ENCODE measurements at regions not wholly inside any gene's neighbourhood (a gene's known extent, or its start where the extent isn't known, plus 50 kb on each side); places are given as distances from the start of the nearest gene placed in this dataset.
A peak's percentile ranks its signal among the peaks of the same experiment; 100 is the strongest.

DNA sequence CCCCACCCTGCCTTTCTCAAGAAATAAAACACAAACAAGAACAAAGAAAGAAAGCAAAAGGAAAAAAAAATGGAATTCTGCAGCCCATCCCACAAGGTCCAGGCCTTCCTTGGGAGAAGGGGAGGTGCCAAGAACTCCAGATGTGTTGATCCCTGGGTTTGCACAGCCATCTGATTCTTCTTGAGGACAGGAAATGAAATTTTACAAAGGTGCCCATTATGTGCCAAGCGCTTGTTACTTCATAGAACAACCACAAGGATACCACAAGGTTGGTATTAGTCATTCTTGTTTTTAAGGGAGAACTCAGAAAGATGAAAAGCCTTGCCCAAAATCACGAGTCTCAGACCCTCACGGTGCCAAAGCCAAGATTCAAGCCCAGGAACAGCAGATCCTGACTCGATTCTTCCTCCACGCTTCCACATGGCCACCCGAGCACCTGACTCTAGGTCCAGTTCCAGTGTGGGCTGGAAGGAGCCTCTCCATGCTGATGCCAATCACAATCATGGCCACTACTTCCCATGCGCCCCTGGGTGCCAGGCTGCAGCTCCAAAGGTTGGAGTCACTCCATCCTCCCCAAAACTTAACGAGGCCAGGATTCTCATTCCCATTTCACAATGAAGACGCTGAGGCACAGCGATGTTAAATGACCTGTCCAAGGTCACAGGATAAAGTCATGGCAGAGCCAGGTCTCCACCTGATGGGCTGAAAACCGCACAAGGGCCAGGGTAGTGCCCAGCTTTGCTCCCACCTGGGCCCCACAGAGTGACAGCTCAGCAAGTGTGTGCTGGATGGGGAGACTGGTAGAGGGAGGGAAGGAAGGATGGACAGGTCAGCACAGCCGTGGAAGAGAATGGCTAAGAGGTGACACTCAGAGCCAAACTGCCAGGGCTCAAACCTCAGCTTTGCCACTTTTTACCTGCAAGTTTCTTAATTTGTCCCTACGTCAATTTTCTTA, 66.7 kb upstream of the TOP1 start:
- Histone ChIP-seq H3K4me1 (ENCODE audit: low read depth, poor library complexity, severe bottlenecking) (no peaks in the 10 kb centered on the region), H3K9ac (no peak overlapping the region), H3K27ac (no peak overlapping the region), H2AFZ (ENCODE audit: low read depth) (no peak overlapping the region), H3K27me3 (ENCODE audit: insufficient read depth, low read depth) (no peaks in the 10 kb centered on the region), H3K36me3 (ENCODE audit: insufficient read depth) (no peaks in the 10 kb centered on the region), H3K4me3 (IDR thresholded peaks at IDR 0.05; ENCODE audit: insufficient read depth, low read depth, low read length) (no peak overlapping the region), H4K20me1 (ENCODE audit: insufficient read depth) (no peaks in the 10 kb centered on the region), H3K4me2 (no peak overlapping the region), H3K79me2 (ENCODE audit: insufficient read depth, low read depth) (no peaks in the 10 kb centered on the region)
- no peak for TF ChIP-seq CTCF (conservative IDR thresholded peaks at IDR 0.05; ENCODE audit: low read depth, low read length)

DNA sequence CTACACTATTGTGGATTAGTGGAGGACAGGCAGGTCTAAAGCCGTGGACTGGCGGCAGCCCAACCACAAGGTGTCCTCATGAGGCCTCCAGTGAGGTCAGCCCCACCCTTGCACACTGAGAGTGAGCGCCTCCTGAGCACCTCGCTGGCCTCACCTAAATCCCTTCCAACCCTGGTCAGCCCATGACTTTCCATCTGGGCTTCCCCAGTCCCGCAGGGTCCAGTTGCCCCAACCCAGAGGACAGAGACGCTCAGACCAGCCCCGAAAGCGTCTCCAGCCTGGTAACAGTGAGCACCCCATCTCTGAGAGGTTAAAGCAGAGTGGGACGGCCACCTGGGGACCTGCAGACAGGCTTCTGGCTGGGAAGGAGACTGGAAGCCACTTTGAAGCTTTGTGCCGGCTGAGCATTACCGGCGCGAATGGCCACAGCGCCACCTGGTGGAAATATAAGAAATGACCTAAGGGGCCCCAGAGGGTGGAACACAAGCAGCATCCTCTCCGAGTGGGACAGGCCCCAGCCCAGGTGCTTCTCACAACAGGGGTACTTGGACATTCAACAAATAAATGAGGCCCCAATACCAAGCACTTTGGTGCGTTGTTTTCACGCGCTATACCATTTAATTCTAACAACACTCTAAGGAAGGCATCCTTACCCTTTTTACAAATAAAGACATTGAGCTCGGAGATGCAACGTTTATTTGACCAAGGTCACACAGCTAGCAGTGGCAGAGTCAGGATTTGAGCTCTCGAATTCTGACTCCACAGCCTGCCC, 65.7 kb upstream of the TOP1 start:
- Histone ChIP-seq H3K27me3 (ENCODE audit: insufficient read depth, low read depth) (no peaks in the 10 kb centered on the region), H3K79me2 (ENCODE audit: insufficient read depth, low read depth) (no peaks in the 10 kb centered on the region), H4K20me1 (ENCODE audit: insufficient read depth) (no peaks in the 10 kb centered on the region), H3K4me3 (IDR thresholded peaks at IDR 0.05; ENCODE audit: insufficient read depth, low read depth, low read length) (no peak overlapping the region), H3K4me2 (no peak overlapping the region), H3K9ac (no peak overlapping the region), H3K4me1 (ENCODE audit: low read depth, poor library complexity, severe bottlenecking) (no peaks in the 10 kb centered on the region), H3K27ac (no peak overlapping the region), H3K36me3 (ENCODE audit: insufficient read depth) (no peaks in the 10 kb centered on the region), H2AFZ (ENCODE audit: low read depth) (peak overlapping the region; percentile 60; the same call in 1 of the 2 replicates)
- TF ChIP-seq CTCF (conservative IDR thresholded peaks at IDR 0.05; ENCODE audit: low read depth, low read length), result peak; percentile 96

DNA sequence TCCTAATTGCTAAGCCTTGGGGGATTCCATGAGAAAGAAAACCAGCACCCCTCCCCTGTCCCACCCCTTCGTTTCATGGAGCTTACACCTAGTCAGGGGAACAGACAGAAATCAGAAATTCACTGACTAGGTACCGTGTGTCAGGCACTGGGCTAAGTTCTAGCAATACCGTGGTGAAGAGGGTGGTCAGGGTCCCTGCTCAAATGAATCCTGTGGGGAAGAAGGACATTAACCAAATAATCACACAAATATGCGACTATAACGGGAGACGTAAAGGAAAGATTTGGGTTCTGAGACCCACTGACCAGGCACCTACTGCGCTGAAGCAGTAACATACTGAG, 65.1 kb upstream of the TOP1 start:
- Histone ChIP-seq H3K4me2 (no peak overlapping the region), H4K20me1 (ENCODE audit: insufficient read depth) (no peaks in the 10 kb centered on the region), H3K27ac (no peak overlapping the region), H3K36me3 (ENCODE audit: insufficient read depth) (no peaks in the 10 kb centered on the region), H3K9ac (no peak overlapping the region), H3K4me3 (IDR thresholded peaks at IDR 0.05; ENCODE audit: insufficient read depth, low read depth, low read length) (no peak overlapping the region), H3K79me2 (ENCODE audit: insufficient read depth, low read depth) (no peaks in the 10 kb centered on the region), H3K4me1 (ENCODE audit: low read depth, poor library complexity, severe bottlenecking) (no peaks in the 10 kb centered on the region), H2AFZ (ENCODE audit: low read depth) (no peak overlapping the region), H3K27me3 (ENCODE audit: insufficient read depth, low read depth) (no peaks in the 10 kb centered on the region)
- no peak for TF ChIP-seq CTCF (conservative IDR thresholded peaks at IDR 0.05; ENCODE audit: low read depth, low read length)

DNA sequence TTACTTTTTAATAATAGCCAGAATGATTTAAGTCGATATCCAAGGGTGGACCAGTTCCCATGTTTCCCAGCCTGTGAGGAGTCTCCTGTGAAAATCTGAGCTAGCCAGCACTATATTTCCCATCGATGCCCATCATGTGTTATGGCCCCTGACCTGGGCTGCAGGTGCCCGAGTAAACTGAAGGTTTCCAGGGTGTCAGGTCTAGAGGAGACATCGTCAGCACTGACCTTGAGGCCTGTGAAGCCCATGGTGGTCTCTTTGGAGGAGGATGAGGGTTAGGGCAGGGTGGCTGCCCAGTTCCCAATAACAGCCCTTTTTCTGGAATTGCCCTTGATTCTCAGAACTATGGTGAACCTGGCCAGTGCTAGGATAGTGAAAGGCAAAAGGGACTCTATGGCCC, 63.0 kb upstream of the TOP1 start:
- Histone ChIP-seq H2AFZ (ENCODE audit: low read depth) (no peak overlapping the region), H3K4me1 (ENCODE audit: low read depth, poor library complexity, severe bottlenecking) (peaks cover 7% of the 10 kb centered on the region), H3K4me3 (IDR thresholded peaks at IDR 0.05; ENCODE audit: insufficient read depth, low read depth, low read length) (no peak overlapping the region), H3K9ac (no peak overlapping the region), H3K36me3 (ENCODE audit: insufficient read depth) (no peaks in the 10 kb centered on the region), H3K27ac (no peak overlapping the region), H4K20me1 (ENCODE audit: insufficient read depth) (no peaks in the 10 kb centered on the region), H3K27me3 (ENCODE audit: insufficient read depth, low read depth) (no peaks in the 10 kb centered on the region), H3K4me2 (no peak overlapping the region), H3K79me2 (ENCODE audit: insufficient read depth, low read depth) (no peaks in the 10 kb centered on the region)
- TF ChIP-seq CTCF (conservative IDR thresholded peaks at IDR 0.05; ENCODE audit: low read depth, low read length), result no peak
